ENCODE measurements at regions not wholly inside any gene's neighbourhood (a gene's known extent, or its start where the extent isn't known, plus 50 kb on each side); places are given as distances from the start of the nearest gene placed in this dataset.

- H3K56ac ChIP-seq (replicated peaks; ENCODE audit: insufficient read length, low read depth, low read length): no peak overlapping the region
- H2BK15ac ChIP-seq (ENCODE audit: low read length): no peak overlapping the region
- no peak overlapping the region for H3K18ac ChIP-seq (ENCODE audit: extremely low read depth, low read length)
- H3K14ac ChIP-seq (ENCODE audit: insufficient read length): no peak overlapping the region
- no peak overlapping the region for H3K23ac ChIP-seq (ENCODE audit: insufficient read length)
- no peak overlapping the region for H3K4me3 ChIP-seq (ENCODE audit: extremely low read depth in 1 of 4, insufficient read depth in 2 of 4, low read depth in 3 of 4, low read length in 4 of 4)
- no peaks in the 10 kb centered on the region for H3K79me2 ChIP-seq (ENCODE audit: control insufficient read depth in 1 of 2, insufficient read depth in 2 of 2, low read length in 2 of 2)
- ChIA-PET POLR2A (ENCODE audit: partially characterized antibody) (no interaction called here), CTCF (ENCODE audit: partially characterized antibody) (no interaction called here)
- TF ChIP-seq, protein P1, sequence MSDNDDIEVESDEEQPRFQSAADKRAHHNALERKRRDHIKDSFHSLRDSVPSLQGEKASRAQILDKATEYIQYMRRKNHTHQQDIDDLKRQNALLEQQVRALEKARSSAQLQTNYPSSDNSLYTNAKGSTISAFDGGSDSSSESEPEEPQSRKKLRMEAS (IDR thresholded peaks at IDR 0.05): no peak
- TF ChIP-seq JUN (IDR thresholded peaks at IDR 0.05; ENCODE audit: low read depth, low read length) (no peak), BCL11A (IDR thresholded peaks at IDR 0.05; ENCODE audit: low read depth in 2 of 2, low read length in 2 of 2) (no peak), SRF (IDR thresholded peaks at IDR 0.05; ENCODE audit: low read depth, low read length) (no peak), TAF7 (optimal IDR thresholded peaks at IDR 0.05; ENCODE audit: borderline replicate concordance, low read depth, low read length) (no peak), SIRT6 (IDR thresholded peaks at IDR 0.05; ENCODE audit: low read length) (no peak), CBX5 (IDR thresholded peaks at IDR 0.05; ENCODE audit: low read depth, low read length) (no peak), RXRA (IDR thresholded peaks at IDR 0.05; ENCODE audit: insufficient read depth, low read depth, low read length) (no peak), GABPA (IDR thresholded peaks at IDR 0.05; ENCODE audit: borderline replicate concordance, insufficient read depth, low read length) (no peak)
- no peak overlapping the region for H3K27ac ChIP-seq (ENCODE audit: low read depth, low read length)
- H3K4me2 ChIP-seq (ENCODE audit: insufficient read depth in 1 of 2, low read depth in 2 of 2, low read length in 2 of 2): no peak overlapping the region
- DNase-seq (ENCODE audit: low read depth in 1 of 2, low spot score in 2 of 2) (no peak), FAIRE-seq (no peak)
- peaks cover 0 to 10% of the 10 kb centered on the region in 2 experiments; a peak in 2 of 4 replicates for H3K9me3 ChIP-seq (ENCODE audit: insufficient read depth in 2 of 2, low read depth in 1 of 2, low read length in 1 of 2)
- H2BK20ac ChIP-seq (ENCODE audit: low read length): no peak overlapping the region
- H4K91ac ChIP-seq (replicated peaks; ENCODE audit: insufficient read length, low read length): no peak overlapping the region
- peaks cover 0 to 2% (median 0%) of the 10 kb centered on the region in 4 experiments; a peak in 1 of 8 replicates for H3K36me3 ChIP-seq (ENCODE audit: control insufficient read depth in 2 of 4, insufficient read depth in 4 of 4, low read length in 3 of 4)
- H2BK120ac ChIP-seq (replicated peaks; ENCODE audit: low read depth, low read length): no peak overlapping the region
- H3K4me1 ChIP-seq (replicated peaks in 1 of 4; ENCODE audit: control insufficient read depth in 3 of 4, insufficient read depth in 4 of 4, low read length in 3 of 4): no peaks in the 10 kb centered on the region
- H4K20me1 ChIP-seq (replicated peaks in 1 of 2; ENCODE audit: control insufficient read depth in 1 of 2, insufficient read depth in 2 of 2, low read length in 2 of 2): no peaks in the 10 kb centered on the region
- H3K27me3 ChIP-seq (replicated peaks in 1 of 4; ENCODE audit: control insufficient read depth in 3 of 4, extremely low read depth in 1 of 4, insufficient read depth in 3 of 4, low read length in 3 of 4): no peaks in the 10 kb centered on the region
- no peak overlapping the region for H4K8ac ChIP-seq (ENCODE audit: extremely low read depth, insufficient read depth, low read length)
- H2BK5ac ChIP-seq (ENCODE audit: low read depth, low read length): no peak overlapping the region
- 100% methylated on average over 1 of the region's 1 CpG; no CpG with 5 or more reads in 1 of the 2 experiments for WGBS, 2 experiments (ENCODE audit: extremely low coverage in 1 of 2, insufficient coverage in 1 of 2, insufficient read length in 1 of 2, insufficient replicate concordance in 2 of 2, low coverage in 1 of 2, low lambda C conversion rate in 2 of 2, missing lambda C conversion rate in 1 of 2)
- H2AK5ac ChIP-seq (ENCODE audit: low read depth, low read length): no peak overlapping the region
- no peak overlapping the region for H2BK12ac ChIP-seq (ENCODE audit: low read depth, low read length)
- no peak overlapping the region for H3K9ac ChIP-seq (replicated peaks in 1 of 4; ENCODE audit: extremely low read depth in 1 of 4, low read depth in 3 of 4, low read length in 3 of 4)
- no peaks in the 10 kb centered on the region for H3K23me2 ChIP-seq (ENCODE audit: low read depth, low read length)
- no peak overlapping the region for H3K4ac ChIP-seq (replicated peaks; ENCODE audit: insufficient read length, low read depth, low read length)
- H3K79me1 ChIP-seq (ENCODE audit: low read depth, low read length): no peaks in the 10 kb centered on the region
- no peak overlapping the region for H2AFZ ChIP-seq (ENCODE audit: low read length)
- H4K5ac ChIP-seq (ENCODE audit: insufficient read length, low read depth, low read length): no peak overlapping the region
These were observed 141.8 kb upstream of the PRDX4 start for GRCh38 chrX:23525531-23525930.
